ENCODE measurements at regions not wholly inside any gene's neighbourhood (a gene's known extent, or its start where the extent isn't known, plus 50 kb on each side); places are given as distances from the start of the nearest gene placed in this dataset.

GRCh38 chr16:48450367-48450766 lies 65.2 kb upstream of the SIAH1 start:
- no peaks in the 10 kb centered on the region for H3K9me3 Mint-ChIP-seq
- intact Hi-C loops (cut with micrococcal nuclease), result no loop called here
- DNase-seq, result no peak
- CTCF ChIA-PET, result no interaction called here
- peaks cover 6% of the 10 kb centered on the region for H3K27me3 Mint-ChIP-seq (ENCODE audit: low read depth)
- H3K36me3 Mint-ChIP-seq (ENCODE audit: low read depth), result no peaks in the 10 kb centered on the region
- H3K4me1 Mint-ChIP-seq (ENCODE audit: low read depth), result no peaks in the 10 kb centered on the region
- no peak overlapping the region for H3K4me3 Mint-ChIP-seq
- no peak overlapping the region for H3K27ac Mint-ChIP-seq

- Mint-ChIP-seq H3K27ac (no peak overlapping the region), H3K9me3 (no peaks in the 10 kb centered on the region), H3K27me3 (ENCODE audit: low read depth) (no peaks in the 10 kb centered on the region), H3K4me3 (no peak overlapping the region), H3K4me1 (ENCODE audit: low read depth) (no peaks in the 10 kb centered on the region), H3K36me3 (ENCODE audit: low read depth) (no peaks in the 10 kb centered on the region)
- intact Hi-C loops (cut with micrococcal nuclease), result no loop called here
- CTCF ChIA-PET, result interaction anchor here (0.9 kb wide), 1 partner anchor 45 kb away, joined by 3 read pairs; no protein-coding TSS in a partner anchor
- DNase-seq, result no peak
Measured at GRCh38 chr16:48448841-48449481, 63.7 kb upstream of the SIAH1 start.

- intact Hi-C loops (cut with micrococcal nuclease), result no loop called here
- H3K27ac Mint-ChIP-seq, result no peak overlapping the region
- H3K4me3 Mint-ChIP-seq, result no peak overlapping the region
- no peaks in the 10 kb centered on the region for H3K4me1 Mint-ChIP-seq (ENCODE audit: low read depth)
- CTCF ChIA-PET, result interaction anchor here (0.9 kb wide), 1 partner anchor 46 kb away, joined by 3 read pairs; no protein-coding TSS in a partner anchor
- no peaks in the 10 kb centered on the region for H3K36me3 Mint-ChIP-seq (ENCODE audit: low read depth)
- no peaks in the 10 kb centered on the region for H3K27me3 Mint-ChIP-seq (ENCODE audit: low read depth)
- H3K9me3 Mint-ChIP-seq, result no peaks in the 10 kb centered on the region
- DNase-seq, result no peak
Measured at GRCh38 chr16:48447940-48448536, 62.8 kb upstream of the SIAH1 start.

- H3K4me1 Mint-ChIP-seq (ENCODE audit: low read depth), result no peaks in the 10 kb centered on the region
Measured at GRCh38 chr16:48447428-48447827, 62.2 kb upstream of the SIAH1 start.

GRCh38 chr16:48446534-48446920 lies 61.3 kb upstream of the SIAH1 start:
- intact Hi-C loops (cut with micrococcal nuclease), result no loop called here
- no peak for DNase-seq
- H3K9me3 Mint-ChIP-seq, result no peaks in the 10 kb centered on the region
- no peaks in the 10 kb centered on the region for H3K27me3 Mint-ChIP-seq (ENCODE audit: low read depth)
- no peak overlapping the region for H3K4me3 Mint-ChIP-seq
- no peaks in the 10 kb centered on the region for H3K4me1 Mint-ChIP-seq (ENCODE audit: low read depth)
- H3K36me3 Mint-ChIP-seq (ENCODE audit: low read depth), result no peaks in the 10 kb centered on the region
- no peak overlapping the region for H3K27ac Mint-ChIP-seq
- CTCF ChIA-PET, result no interaction called here

More at GRCh38 chr16:48447428-48447827, 62.2 kb upstream of the SIAH1 start:
- DNase-seq, result no peak
- no peaks in the 10 kb centered on the region for H3K36me3 Mint-ChIP-seq (ENCODE audit: low read depth)
- no peaks in the 10 kb centered on the region for H3K27me3 Mint-ChIP-seq (ENCODE audit: low read depth)
- no peak overlapping the region for H3K4me3 Mint-ChIP-seq
- no peak overlapping the region for H3K27ac Mint-ChIP-seq
- intact Hi-C loops (cut with micrococcal nuclease), result no loop called here
- CTCF ChIA-PET, result no interaction called here
- no peaks in the 10 kb centered on the region for H3K9me3 Mint-ChIP-seq

- Mint-ChIP-seq H3K27ac (no peak overlapping the region), H3K36me3 (ENCODE audit: low read depth) (no peaks in the 10 kb centered on the region), H3K4me3 (no peak overlapping the region), H3K9me3 (no peaks in the 10 kb centered on the region), H3K27me3 (ENCODE audit: low read depth) (no peaks in the 10 kb centered on the region), H3K4me1 (ENCODE audit: low read depth) (no peaks in the 10 kb centered on the region)
- intact Hi-C loops (cut with micrococcal nuclease), result no loop called here
- CTCF ChIA-PET, result no interaction called here
- DNase-seq, result no peak
Measured at GRCh38 chr16:48445782-48446533, 60.7 kb upstream of the SIAH1 start.

- Mint-ChIP-seq H3K4me1 (ENCODE audit: low read depth) (no peaks in the 10 kb centered on the region), H3K9me3 (no peaks in the 10 kb centered on the region), H3K27ac (no peak overlapping the region), H3K36me3 (ENCODE audit: low read depth) (no peaks in the 10 kb centered on the region), H3K4me3 (no peak overlapping the region), H3K27me3 (ENCODE audit: low read depth) (no peaks in the 10 kb centered on the region)
- intact Hi-C loops (cut with micrococcal nuclease), result no loop called here
- DNase-seq, result no peak
- CTCF ChIA-PET, result interaction anchor here (0.6 kb wide), 1 partner anchor 227 kb away, joined by 3 read pairs; no protein-coding TSS in a partner anchor
Measured at GRCh38 chr16:48444574-48444973, 59.4 kb upstream of the SIAH1 start.

- intact Hi-C loops (cut with micrococcal nuclease), result no loop called here
- no peak overlapping the region for H3K4me3 Mint-ChIP-seq
- H3K27me3 Mint-ChIP-seq (ENCODE audit: low read depth), result no peaks in the 10 kb centered on the region
- CTCF ChIA-PET, result no interaction called here
- DNase-seq, result no peak
- H3K36me3 Mint-ChIP-seq (ENCODE audit: low read depth), result no peaks in the 10 kb centered on the region
- no peak overlapping the region for H3K27ac Mint-ChIP-seq
- H3K4me1 Mint-ChIP-seq (ENCODE audit: low read depth), result no peaks in the 10 kb centered on the region
- H3K9me3 Mint-ChIP-seq, result no peaks in the 10 kb centered on the region
Measured at GRCh38 chr16:48442379-48442778, 57.2 kb upstream of the SIAH1 start.

GRCh38 chr16:48441863-48442279 lies 56.7 kb upstream of the SIAH1 start:
- intact Hi-C loops (cut with micrococcal nuclease), result no loop called here
- no peaks in the 10 kb centered on the region for H3K36me3 Mint-ChIP-seq (ENCODE audit: low read depth)
- H3K9me3 Mint-ChIP-seq, result no peaks in the 10 kb centered on the region
- no peak overlapping the region for H3K4me3 Mint-ChIP-seq
- H3K4me1 Mint-ChIP-seq (ENCODE audit: low read depth), result no peaks in the 10 kb centered on the region
- DNase-seq, result no peak
- H3K27me3 Mint-ChIP-seq (ENCODE audit: low read depth), result no peaks in the 10 kb centered on the region
- H3K27ac Mint-ChIP-seq, result no peak overlapping the region
- CTCF ChIA-PET, result no interaction called here

GRCh38 chr16:48441106-48441505 lies 55.9 kb upstream of the SIAH1 start:
- no peaks in the 10 kb centered on the region for H3K9me3 Mint-ChIP-seq
- no peaks in the 10 kb centered on the region for H3K4me1 Mint-ChIP-seq (ENCODE audit: low read depth)
- CTCF ChIA-PET, result no interaction called here
- no peak overlapping the region for H3K27ac Mint-ChIP-seq
- H3K36me3 Mint-ChIP-seq (ENCODE audit: low read depth), result no peaks in the 10 kb centered on the region
- DNase-seq, result no peak
- no peaks in the 10 kb centered on the region for H3K27me3 Mint-ChIP-seq (ENCODE audit: low read depth)
- intact Hi-C loops (cut with micrococcal nuclease), result no loop called here
- H3K4me3 Mint-ChIP-seq, result no peak overlapping the region

- DNase-seq, result no peak
- CTCF ChIA-PET, result interaction anchor here (0.6 kb wide), 1 partner anchor 151 kb away, joined by 4 read pairs; no protein-coding TSS in a partner anchor
- intact Hi-C loops (cut with micrococcal nuclease), result no loop called here
- H3K4me3 Mint-ChIP-seq, result no peak overlapping the region
- no peaks in the 10 kb centered on the region for H3K4me1 Mint-ChIP-seq (ENCODE audit: low read depth)
- no peaks in the 10 kb centered on the region for H3K36me3 Mint-ChIP-seq (ENCODE audit: low read depth)
- H3K9me3 Mint-ChIP-seq, result no peaks in the 10 kb centered on the region
- H3K27me3 Mint-ChIP-seq (ENCODE audit: low read depth), result peaks cover 1% of the 10 kb centered on the region
- H3K27ac Mint-ChIP-seq, result no peak overlapping the region
Measured at GRCh38 chr16:48438414-48438813, 53.2 kb upstream of the SIAH1 start.

- Mint-ChIP-seq H3K4me3 (no peak overlapping the region), H3K36me3 (ENCODE audit: low read depth) (no peaks in the 10 kb centered on the region), H3K27me3 (ENCODE audit: low read depth) (peaks cover 1% of the 10 kb centered on the region), H3K4me1 (ENCODE audit: low read depth) (peaks cover 2% of the 10 kb centered on the region), H3K27ac (no peak overlapping the region), H3K9me3 (no peaks in the 10 kb centered on the region)
- CTCF ChIA-PET, result no interaction called here
- no peak for DNase-seq
- intact Hi-C loops (cut with micrococcal nuclease), result no loop called here
Measured at GRCh38 chr16:48435906-48436305, 50.7 kb upstream of the SIAH1 start.

GRCh38 chr16:48435318-48435680 lies 50.1 kb upstream of the SIAH1 start:
- Mint-ChIP-seq H3K9me3 (no peaks in the 10 kb centered on the region), H3K4me3 (no peak overlapping the region), H3K4me1 (ENCODE audit: low read depth) (peaks cover 2% of the 10 kb centered on the region), H3K27ac (no peak overlapping the region), H3K36me3 (ENCODE audit: low read depth) (no peaks in the 10 kb centered on the region), H3K27me3 (ENCODE audit: low read depth) (peaks cover 1% of the 10 kb centered on the region)
- DNase-seq, result no peak
- CTCF ChIA-PET, result no interaction called here
- intact Hi-C loops (cut with micrococcal nuclease), result no loop called here
